ENCODE measurements at regions not wholly inside any gene's neighbourhood (a gene's known extent, or its start where the extent isn't known, plus 50 kb on each side); places are given as distances from the start of the nearest gene placed in this dataset.

DNA sequence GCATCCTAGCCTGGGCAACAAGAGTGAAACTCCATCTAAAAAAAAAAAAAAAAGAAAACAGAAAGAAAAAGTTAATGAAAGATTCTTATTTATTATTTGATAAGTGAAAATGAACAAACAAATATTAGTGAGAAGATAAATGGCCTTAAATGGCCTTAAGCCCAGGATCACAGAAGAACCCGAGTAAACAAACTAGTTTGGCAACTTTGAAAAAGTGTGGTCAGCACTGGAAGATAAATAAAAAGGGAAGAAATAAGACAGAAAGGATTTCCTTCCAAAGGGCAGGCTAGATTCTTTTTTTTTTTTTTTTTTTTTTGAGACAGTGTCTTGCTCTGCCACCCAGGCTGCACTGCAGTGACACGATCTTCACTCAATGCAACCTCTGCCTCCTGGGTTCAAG, 692.4 kb downstream of the CPS1 start:
- TF ChIP-seq, protein P1, sequence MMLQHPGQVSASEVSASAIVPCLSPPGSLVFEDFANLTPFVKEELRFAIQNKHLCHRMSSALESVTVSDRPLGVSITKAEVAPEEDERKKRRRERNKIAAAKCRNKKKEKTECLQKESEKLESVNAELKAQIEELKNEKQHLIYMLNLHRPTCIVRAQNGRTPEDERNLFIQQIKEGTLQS (IDR thresholded peaks at IDR 0.05) = no peak
- TF ChIP-seq YY1 (IDR thresholded peaks at IDR 0.05; ENCODE audit: extremely low read depth, insufficient replicate concordance, low read depth, low read length) (no peak), RAD21 (IDR thresholded peaks at IDR 0.05; ENCODE audit: low read depth) (no peak), FOSL1 (IDR thresholded peaks at IDR 0.05; ENCODE audit: low read depth) (no peak), ZNF274 (IDR thresholded peaks at IDR 0.05; ENCODE audit: low read depth, low read length) (no peak), CEBPB (IDR thresholded peaks at IDR 0.05; ENCODE audit: low read depth) (no peak), JUND (IDR thresholded peaks at IDR 0.05) (no peak), ELF1 (IDR thresholded peaks at IDR 0.05; ENCODE audit: borderline replicate concordance, low read depth) (no peak)
- TF ChIP-seq, protein P2, sequence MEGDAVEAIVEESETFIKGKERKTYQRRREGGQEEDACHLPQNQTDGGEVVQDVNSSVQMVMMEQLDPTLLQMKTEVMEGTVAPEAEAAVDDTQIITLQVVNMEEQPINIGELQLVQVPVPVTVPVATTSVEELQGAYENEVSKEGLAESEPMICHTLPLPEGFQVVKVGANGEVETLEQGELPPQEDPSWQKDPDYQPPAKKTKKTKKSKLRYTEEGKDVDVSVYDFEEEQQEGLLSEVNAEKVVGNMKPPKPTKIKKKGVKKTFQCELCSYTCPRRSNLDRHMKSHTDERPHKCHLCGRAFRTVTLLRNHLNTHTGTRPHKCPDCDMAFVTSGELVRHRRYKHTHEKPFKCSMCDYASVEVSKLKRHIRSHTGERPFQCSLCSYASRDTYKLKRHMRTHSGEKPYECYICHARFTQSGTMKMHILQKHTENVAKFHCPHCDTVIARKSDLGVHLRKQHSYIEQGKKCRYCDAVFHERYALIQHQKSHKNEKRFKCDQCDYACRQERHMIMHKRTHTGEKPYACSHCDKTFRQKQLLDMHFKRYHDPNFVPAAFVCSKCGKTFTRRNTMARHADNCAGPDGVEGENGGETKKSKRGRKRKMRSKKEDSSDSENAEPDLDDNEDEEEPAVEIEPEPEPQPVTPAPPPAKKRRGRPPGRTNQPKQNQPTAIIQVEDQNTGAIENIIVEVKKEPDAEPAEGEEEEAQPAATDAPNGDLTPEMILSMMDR (IDR thresholded peaks at IDR 0.05 in 2 of 3, conservative IDR thresholded peaks at IDR 0.05 in 1 of 3; ENCODE audit: borderline replicate concordance in 1 of 3, insufficient read depth in 1 of 3, low read depth in 2 of 3, low read length in 2 of 3) = no peak
- TF ChIP-seq, protein P3, sequence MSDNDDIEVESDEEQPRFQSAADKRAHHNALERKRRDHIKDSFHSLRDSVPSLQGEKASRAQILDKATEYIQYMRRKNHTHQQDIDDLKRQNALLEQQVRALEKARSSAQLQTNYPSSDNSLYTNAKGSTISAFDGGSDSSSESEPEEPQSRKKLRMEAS (IDR thresholded peaks at IDR 0.05) = no peak
- Histone ChIP-seq H3K4me1 (ENCODE audit: control insufficient read depth in 1 of 2, insufficient read depth in 2 of 2, low read length in 2 of 2) (peaks cover 6 to 7% of the 10 kb centered on the region in 2 experiments; a peak in 2 of 4 replicates), H3K9ac (ENCODE audit: low read length) (no peak overlapping the region), H4K20me1 (ENCODE audit: insufficient read depth) (no peaks in the 10 kb centered on the region), H3K9me2 (ENCODE audit: insufficient read depth) (no peaks in the 10 kb centered on the region), H3K27me3 (ENCODE audit: insufficient read depth, low read length) (no peaks in the 10 kb centered on the region), H3K27ac (ENCODE audit: low read depth, low read length) (no peak overlapping the region), H3K9me3 (ENCODE audit: control insufficient read depth in 1 of 2, insufficient read depth in 1 of 2, low read depth in 1 of 2, low read length in 2 of 2) (no peaks in the 10 kb centered on the region), H3K4me2 (ENCODE audit: low read length) (no peak overlapping the region), H2AFZ (ENCODE audit: low read depth, low read length, poor library complexity, severe bottlenecking) (no peak overlapping the region), H3K79me2 (ENCODE audit: insufficient read depth, low read length) (no peaks in the 10 kb centered on the region), H3K4me3 (replicated peaks in 1 of 2; ENCODE audit: low read depth in 1 of 2, low read length in 2 of 2) (no peak overlapping the region), H3K36me3 (ENCODE audit: control insufficient read depth in 1 of 2, insufficient read depth in 2 of 2, low read length in 2 of 2) (no peaks in the 10 kb centered on the region)
- CTCF ChIA-PET = no interaction called here
- BruUV-seq (replicated peaks) = no TSS peak
- intact Hi-C loops (cut with micrococcal nuclease) = no loop called here
- ATAC-seq (peak; percentile 17; the same call in 1 of the 2 replicates), DNase-seq (ENCODE audit: low read depth, low spot score) (peak; percentile 0)
- RAD21 ChIA-PET (ENCODE audit: low non-redundant PET in 1 of 2, low total read pairs in 2 of 2, uncharacterized antibody in 2 of 2, unreplicated experiment in 2 of 2) = no interaction called here
- POLR2A ChIA-PET = no interaction called here

Measured in HCT116 (cell line).